HCEC 1CT (cell line): ENCODE measurements at regions not wholly inside any gene's neighbourhood (a gene's known extent, or its start where the extent isn't known, plus 50 kb on each side); places are given as distances from the start of the nearest gene placed in this dataset.
"Not testable (repeated sequence)": the region's sequence is repeated elsewhere in the genome, so short reads cannot be mapped to it uniquely, and the experiment has no call there.

Experiments
- DNase-seq: peaks from one replicate; pipeline ENCODE4 v3.0.0-alpha.2; 2017

DNA sequence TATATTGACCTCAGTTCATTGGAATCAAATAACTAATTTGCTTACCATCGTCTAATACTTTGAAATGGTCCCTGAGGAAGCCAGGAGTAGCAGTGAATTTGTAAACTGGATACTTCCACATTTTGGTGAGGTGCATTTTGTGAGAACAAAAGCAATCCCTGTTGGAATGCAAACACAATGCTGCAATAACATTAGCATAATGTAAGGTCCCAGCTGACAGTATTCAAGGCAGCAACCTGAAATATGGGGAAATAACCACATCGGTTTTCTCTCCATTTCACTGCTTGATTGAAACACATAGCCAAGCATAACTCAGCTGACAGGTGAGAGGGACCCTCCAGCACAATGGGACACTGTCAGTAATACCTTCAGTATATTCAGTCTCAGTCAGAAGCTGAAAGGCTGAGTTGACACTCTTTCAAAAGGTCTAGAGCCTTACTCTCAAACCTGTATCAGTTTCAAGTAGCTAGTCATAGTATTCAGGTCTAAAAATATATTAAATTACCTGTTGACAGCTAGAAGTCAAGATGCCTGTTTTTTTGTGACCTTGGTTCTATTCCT lies 1311.9 kb upstream of the NRXN1 start:
- DNase-seq, result no peak

- no peak for DNase-seq
Observed at GRCh38 chr2:52343010-52343409, 1311.1 kb upstream of the NRXN1 start.

DNA sequence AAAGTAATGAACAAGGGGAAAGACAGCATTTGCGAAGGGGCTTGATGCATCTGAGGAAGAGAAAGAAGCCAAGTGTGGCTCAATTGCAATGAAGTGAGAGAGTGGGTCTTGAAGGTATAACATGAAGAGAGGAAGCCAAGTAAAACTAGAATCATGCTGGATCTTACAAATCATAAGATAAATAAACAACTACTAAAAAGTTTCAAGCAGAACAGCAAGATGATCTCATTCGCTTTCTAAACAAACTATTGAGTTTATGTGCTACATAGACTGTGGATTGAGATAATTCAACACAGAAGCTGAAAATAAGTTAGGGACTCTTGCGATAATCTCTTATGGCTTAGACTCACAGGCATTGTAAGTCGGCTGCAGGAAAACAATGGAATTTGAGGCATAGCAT lies 1310.5 kb upstream of the NRXN1 start:
- peak; percentile 45 for DNase-seq

- no peak for DNase-seq
Observed at GRCh38 chr2:52341732-52342131, 1309.8 kb upstream of the NRXN1 start.

DNA sequence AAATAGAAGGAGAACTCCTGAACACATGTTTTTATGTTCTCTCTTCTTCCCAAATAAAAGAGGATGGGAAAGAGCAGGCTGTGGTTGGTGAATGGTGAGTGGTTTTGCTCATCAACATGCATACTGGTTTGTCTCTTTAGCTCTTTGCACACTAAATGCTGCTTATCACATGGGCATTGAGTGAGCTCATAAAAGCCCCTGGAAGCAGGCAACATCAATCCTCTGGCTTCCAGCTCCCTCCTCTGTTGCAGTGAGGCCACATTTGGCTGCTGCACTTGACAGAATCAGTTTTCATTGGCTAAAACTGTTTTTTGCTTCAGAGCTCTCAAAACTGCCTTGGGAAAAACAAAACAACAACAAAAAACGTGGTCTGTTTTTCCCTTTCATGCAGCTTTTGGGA lies 1308.2 kb upstream of the NRXN1 start:
- DNase-seq, result no peak

GRCh38 chr2:52337786-52338185 lies 1305.9 kb upstream of the NRXN1 start:
- DNase-seq, result not testable (repeated sequence)

GRCh38 chr2:52336951-52337350 lies 1305.0 kb upstream of the NRXN1 start:
- peak; percentile 16 for DNase-seq

DNA sequence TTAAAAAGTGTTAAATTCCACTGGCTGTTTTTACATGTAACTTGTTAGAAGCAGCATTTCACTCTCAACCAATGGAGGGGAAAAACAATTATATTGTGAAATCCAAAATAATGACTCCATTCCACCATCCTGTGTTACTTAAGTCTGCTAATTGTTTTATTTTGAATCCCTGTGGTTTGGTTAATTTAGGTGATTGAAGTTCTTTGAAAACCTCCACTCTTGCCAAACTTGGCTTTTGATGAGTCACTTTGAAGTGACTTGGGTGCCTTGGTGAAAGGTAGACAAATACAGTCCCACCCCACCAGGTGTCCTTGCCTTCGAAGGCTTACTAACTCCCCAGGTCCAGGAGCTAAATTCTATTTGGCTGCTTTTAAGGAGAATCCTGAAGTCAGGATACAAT lies 1303.8 kb upstream of the NRXN1 start:
- no peak for DNase-seq

DNA sequence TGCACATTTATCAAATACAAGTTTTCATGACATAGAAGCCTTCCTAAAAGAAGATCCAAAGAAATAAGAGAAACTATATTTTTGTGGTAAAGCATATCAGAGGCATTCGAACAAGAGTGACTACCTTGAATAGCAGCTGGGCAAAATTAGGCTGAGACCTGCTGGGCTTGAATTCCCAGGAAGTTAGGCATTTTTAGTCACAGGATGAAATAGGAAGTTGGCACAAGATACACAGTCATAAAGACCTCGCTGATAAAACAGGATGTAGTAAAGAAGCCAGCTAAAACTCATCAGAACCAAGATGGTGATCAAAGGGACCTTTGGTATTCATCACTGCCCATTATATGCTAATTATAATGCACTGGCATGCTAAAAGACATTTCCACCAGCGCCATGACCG lies 1302.3 kb upstream of the NRXN1 start:
- DNase-seq, result no peak

DNA sequence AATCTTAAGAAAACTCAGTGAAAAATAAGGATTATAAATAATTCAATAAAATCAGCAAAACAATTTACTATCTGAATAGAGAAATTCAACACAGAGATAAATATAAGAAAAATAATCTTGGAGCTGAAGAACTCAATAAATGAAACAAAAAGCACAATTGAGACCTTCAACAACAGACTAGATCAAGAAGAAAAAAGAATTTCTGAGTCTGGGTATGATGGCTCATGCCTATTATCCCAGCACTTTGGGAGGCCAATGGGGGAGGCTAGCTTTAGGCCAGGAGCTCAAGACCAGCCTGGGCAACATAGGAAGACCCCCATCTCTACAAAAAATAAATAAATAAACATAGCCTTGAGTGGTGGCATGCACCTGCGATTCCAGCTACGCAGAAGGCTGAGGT lies 1295.7 kb upstream of the NRXN1 start:
- no peak for DNase-seq

- DNase-seq, result no peak
Observed at GRCh38 chr2:52314231-52314630, 1282.3 kb upstream of the NRXN1 start.

GRCh38 chr2:52312486-52312885 lies 1280.6 kb upstream of the NRXN1 start:
- DNase-seq, result no peak

- DNase-seq, result no peak
Observed at GRCh38 chr2:52311862-52312261, 1279.9 kb upstream of the NRXN1 start.

GRCh38 chr2:52308156-52308555 lies 1276.2 kb upstream of the NRXN1 start:
- no peak for DNase-seq

GRCh38 chr2:52294628-52295027 lies 1262.7 kb upstream of the NRXN1 start:
- DNase-seq, result no peak

- DNase-seq, result no peak
Observed at GRCh38 chr2:52292801-52293200, 1260.9 kb upstream of the NRXN1 start.

GRCh38 chr2:52289741-52290140 lies 1257.8 kb upstream of the NRXN1 start:
- no peak for DNase-seq

DNA sequence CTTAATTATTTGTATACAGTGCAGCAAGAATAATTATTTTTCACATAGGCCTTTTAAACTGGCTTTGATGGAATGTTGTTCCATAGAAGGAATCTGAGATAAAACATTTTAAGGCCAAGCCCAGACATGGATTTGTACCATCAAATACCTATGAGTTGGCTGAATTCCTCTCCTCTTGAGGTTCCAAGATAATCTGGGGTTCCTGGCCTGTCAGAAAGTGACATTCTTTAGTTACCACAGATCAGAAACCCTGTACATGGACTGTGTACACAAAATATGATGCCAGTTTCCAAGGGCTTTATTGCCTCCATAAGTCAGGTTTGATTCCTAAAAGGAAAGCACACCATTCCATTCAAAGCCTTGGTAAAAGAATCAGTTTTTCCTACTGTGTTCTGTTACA lies 1256.7 kb upstream of the NRXN1 start:
- DNase-seq, result no peak

GRCh38 chr2:52269696-52270485 lies 1238.0 kb upstream of the NRXN1 start:
- peak; percentile 71 for DNase-seq

DNA sequence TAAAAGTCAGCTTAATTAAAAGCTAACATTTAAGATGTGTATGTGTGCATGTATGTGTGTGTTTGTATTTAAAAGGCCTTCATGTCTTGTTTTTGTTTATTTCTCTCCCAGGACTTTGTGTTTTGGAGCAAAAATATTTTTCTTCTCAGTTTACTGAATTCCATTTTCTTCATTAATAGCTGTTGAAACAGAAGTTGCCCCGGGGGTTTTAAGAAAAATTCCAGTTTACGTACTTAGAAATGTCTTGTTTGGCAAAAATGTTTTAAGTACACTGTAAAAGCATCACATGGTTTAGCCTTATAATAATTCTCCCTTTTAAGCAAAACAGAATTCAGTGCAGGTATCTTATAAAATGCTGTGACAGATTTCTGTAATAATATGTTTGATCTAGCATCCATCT lies 1233.0 kb upstream of the NRXN1 start:
- no peak for DNase-seq

DNA sequence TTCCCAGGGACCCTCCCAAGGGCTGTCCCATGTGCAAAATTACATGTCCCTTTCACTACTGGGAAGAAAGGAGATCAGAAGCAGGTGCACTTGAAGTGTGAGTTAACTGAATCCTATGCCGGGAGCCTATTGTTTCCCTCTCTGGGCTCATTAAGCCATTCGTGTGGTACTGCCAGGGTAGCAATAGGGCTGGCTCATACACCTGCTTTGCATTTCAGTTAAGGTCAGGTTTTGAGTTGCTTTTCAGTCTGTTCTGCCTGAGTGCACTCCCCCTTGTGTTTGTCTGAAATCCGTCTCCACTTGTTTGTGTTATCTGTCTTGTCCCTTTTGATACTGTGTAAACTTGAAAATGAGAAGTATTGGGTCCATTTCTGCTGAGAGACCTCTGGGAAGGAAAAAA lies 1232.6 kb upstream of the NRXN1 start:
- no peak for DNase-seq

- peak; percentile 20 for DNase-seq
Observed at GRCh38 chr2:52260904-52261303, 1229.0 kb upstream of the NRXN1 start.

GRCh38 chr2:52258967-52259366 lies 1227.0 kb upstream of the NRXN1 start:
- DNase-seq, result not testable (repeated sequence)

GRCh38 chr2:52258038-52258437 lies 1226.1 kb upstream of the NRXN1 start:
- DNase-seq, result no peak

GRCh38 chr2:52253416-52253980 lies 1221.6 kb upstream of the NRXN1 start:
- no peak for DNase-seq
